Coronary artery (tissue), 2 donors: ENCODE measurements at regions not wholly inside any gene's neighbourhood (a gene's known extent, or its start where the extent isn't known, plus 50 kb on each side); places are given as distances from the start of the nearest gene placed in this dataset.
A peak's percentile ranks its signal among the peaks of the same experiment; 100 is the strongest.

Experiments
- DNase-seq: peaks from one replicate; pipeline ENCODE4 v3.0.0-alpha.2; 2017; ENCODE audit warnings: low spot score
- H3K27ac ChIP-seq, 2 donors: fragments of 200-600 bp; sonication (generic); one replicate each; pipeline ENCODE4 v1.5.1; 2016 to 2019
- H3K4me3 ChIP-seq: fragments of 200-600 bp; sonication (generic); 2 replicates; pipeline ENCODE4 v1.5.1; 2016; ENCODE audit warnings: mild to moderate bottlenecking, moderate library complexity
- CTCF ChIP-seq: fragments of 200-600 bp; sonication (generic); IDR thresholded peaks from one replicate; pipeline ENCODE4 v1.5.1; 2019; ENCODE audit warnings: antibody characterized with exemption

GRCh38 chr3:42022355-42022754 lies 60.5 kb upstream of the ULK4 start:
- no peak overlapping the region for H3K4me3 ChIP-seq
- DNase-seq = no peak
- TF ChIP-seq CTCF = no peak
- H3K27ac ChIP-seq = no peak overlapping the region

GRCh38 chr3:42020684-42021307 lies 58.9 kb upstream of the ULK4 start:
- no peak for DNase-seq
- no peak for TF ChIP-seq CTCF
- peak overlapping the region in 1 of 2 donors; percentile 13 for H3K27ac ChIP-seq
- no peak overlapping the region for H3K4me3 ChIP-seq

DNA sequence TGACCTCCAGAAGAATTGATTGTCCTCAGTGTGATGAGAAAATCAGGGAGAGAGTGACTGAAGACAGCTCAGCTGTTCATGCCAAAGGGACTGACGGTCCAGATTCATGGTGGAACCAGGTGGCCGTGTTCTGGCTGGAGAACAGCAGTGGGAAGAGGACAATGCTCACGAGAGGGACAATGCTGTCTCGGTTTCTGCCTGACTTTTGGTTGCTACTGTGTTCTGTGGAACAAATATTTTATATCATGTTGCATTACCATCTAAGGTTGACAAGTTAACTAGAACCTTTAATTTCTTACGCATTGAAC lies 58.0 kb upstream of the ULK4 start:
- Histone ChIP-seq H3K27ac (no peak overlapping the region), H3K4me3 (no peak overlapping the region)
- TF ChIP-seq CTCF = no peak
- peak; percentile 8 for DNase-seq

DNA sequence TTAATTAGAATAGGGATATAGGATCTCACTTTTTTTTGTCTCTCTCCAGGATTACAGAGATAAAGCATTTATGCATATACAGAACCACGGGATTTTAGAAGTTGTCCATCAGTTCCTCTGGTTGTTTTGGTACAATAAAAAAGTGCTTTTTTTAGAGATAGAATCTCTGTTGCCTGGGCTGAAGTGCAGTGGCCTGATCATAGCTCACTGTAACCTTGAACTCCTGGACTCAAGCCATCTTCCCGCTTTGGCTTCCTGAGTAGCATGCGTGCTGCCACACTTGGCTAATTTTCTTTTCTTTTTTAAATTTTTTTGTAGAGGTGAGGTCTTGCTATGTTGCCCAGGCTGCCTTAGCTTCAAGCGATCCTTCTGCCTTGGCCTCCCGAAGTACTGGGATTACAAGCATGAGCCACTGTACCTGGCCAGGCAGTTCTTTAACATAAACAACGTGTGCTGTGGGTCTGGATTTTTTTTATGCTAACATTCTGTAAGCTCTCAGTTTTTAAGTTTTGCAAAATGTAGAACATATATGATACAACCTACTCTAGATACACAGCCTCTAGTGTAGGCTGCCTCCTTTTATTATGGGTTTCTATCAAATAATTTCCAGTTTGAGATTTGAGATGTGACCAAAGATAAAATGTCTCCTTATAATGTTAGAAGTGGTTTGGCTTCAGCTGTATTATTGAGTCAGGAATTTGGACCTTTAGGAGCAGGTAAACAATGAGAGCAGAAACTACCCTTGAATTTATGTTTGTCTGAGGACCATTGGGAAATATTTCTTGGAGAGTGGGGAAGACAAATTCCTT lies 57.4 kb upstream of the ULK4 start:
- no peak overlapping the region for H3K27ac ChIP-seq
- no peak overlapping the region for H3K4me3 ChIP-seq
- DNase-seq = no peak
- TF ChIP-seq CTCF = no peak

- Histone ChIP-seq H3K27ac (peak overlapping the region; percentile 84 to 90), H3K4me3 (peak overlapping the region; percentile 96)
- DNase-seq = peak; percentile 80
- no peak for TF ChIP-seq CTCF
Measured at GRCh38 chr3:42014921-42015533, 53.1 kb upstream of the ULK4 start.

DNA sequence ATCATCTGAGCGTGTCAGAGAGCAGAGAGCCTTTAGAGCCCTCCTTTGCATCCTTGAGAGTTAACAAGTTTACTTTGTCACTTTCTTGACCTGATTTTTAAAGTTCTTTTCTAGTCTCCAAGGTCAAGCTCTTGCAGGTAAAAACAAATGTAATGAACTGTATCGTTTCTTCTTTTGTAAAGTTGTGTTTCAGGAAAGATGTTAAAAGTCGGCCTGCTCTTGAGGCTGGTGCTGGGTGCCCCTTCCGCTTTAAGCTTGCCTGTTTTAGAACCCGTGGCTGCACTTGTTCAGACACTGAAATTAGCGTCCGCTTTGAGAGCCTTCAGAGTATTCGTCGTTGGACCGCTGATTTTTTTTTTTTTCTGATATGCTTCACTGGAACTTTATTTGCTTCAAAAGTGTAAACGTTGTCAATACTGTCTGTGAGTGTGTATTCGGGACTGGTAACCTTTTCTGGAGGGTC lies 52.6 kb upstream of the ULK4 start:
- no peak for DNase-seq
- H3K27ac ChIP-seq = peak overlapping the region; percentile 84 to 90
- TF ChIP-seq CTCF = no peak
- peak overlapping the region; percentile 96 for H3K4me3 ChIP-seq
